NCI-H2227 (cell line): ENCODE measurements at regions not wholly inside any gene's neighbourhood (a gene's known extent, or its start where the extent isn't known, plus 50 kb on each side); places are given as distances from the start of the nearest gene placed in this dataset.
"Not testable (repeated sequence)": the region's sequence is repeated elsewhere in the genome, so short reads cannot be mapped to it uniquely, and the experiment has no call there.

Experiments used
- DNase-seq: peaks from one replicate; lab custom pipeline; 2025; ENCODE audit not compliant: unreplicated experiment; lab: John Stamatoyannopoulos, UW

DNA sequence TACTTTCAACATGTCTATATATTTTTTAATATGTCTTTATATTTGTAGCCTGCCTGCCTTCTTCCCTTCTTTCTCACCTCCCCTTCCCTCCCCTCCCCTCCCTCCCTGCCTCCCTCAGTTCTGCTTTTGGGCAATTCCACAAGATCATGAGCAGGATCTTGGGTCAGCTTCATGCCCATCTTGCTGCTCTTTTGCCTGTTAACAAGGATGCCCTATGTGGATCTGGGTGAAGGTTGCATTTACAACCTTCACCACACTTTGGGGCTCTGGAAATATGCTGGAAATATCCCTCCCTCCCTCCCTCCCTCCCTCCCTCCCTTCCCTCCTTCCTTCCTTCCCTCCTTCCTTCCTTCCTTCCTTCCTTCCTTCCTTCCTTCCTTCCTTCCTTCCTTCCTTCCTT is 334.1 kb upstream of the FAM98A start:
- no peak for DNase-seq

DNA sequence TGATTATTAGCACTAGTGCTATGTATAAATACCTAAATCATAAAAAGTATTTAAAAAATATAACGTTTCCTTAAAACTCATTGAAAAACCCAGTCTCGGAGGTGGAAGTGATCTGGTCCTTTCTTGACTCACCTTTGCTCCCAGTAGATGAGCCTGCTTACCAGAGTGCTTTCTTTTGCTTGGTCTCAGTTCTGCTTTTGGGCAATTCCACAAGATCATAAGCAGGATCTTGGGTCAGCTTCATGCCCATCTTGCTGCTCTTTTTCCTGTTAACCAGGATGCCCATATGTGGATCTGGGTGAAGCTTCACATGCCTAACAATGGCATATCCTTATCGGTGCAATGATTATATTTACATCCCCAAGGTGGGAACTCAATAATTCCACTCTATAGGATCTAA is 332.1 kb upstream of the FAM98A start:
- no peak for DNase-seq

DNA sequence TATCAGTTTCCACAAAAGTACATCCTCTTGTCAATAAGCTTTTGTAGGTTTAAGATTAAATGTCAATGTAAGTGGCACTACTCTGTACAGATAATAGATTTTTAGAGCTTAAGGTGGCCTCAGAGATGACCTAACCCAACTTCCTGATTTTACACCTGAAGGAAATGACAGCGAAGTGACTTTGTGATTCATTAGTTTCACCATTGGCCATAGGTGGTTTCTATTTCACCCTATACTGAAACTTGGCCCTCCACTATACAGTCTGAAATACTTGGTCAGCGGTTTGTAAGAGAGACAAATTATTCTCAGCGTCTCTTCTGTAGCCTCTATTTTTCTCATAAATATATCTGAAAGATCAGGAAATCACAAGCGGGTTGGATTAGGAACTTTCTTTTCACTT is 330.4 kb upstream of the FAM98A start:
- no peak for DNase-seq

DNA sequence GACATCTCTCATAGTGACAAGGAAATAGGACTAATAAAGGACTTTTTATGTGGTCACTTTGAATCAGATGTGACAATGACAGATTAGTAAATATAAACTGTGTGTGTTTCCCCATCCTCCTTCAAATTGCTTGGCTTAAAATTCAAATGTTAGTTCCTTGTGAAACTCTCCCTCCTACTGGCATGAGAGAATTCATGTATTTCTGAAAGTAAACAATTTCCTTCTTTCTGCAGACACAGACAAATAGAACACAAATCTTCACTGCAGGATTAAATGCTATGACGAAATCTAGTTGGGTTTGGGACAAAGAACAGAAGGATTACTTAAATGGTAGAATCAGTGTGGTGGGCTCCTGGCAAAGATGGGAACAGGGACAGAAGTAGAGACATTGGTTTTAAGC is 328.7 kb upstream of the FAM98A start:
- DNase-seq, result no peak

DNA sequence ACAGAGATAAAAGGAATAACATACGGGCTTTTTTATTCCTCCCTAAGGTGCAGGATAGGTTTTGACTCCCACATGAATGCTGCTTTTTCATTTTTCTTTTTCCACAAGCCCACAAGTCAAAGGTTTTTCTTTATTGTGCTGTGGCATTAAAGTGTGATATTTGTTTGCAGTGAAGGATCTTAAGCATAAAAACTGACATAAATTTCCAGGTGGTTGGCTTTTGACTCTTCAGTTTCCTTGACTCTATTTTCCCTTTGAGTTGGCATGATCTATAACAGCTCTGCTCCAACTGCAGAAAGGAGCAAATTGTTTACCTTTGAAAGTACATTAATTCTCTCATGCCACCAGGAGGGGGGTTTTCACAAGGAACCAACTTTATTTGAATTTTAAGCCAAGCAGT is 326.2 kb upstream of the FAM98A start:
- no peak for DNase-seq

DNA sequence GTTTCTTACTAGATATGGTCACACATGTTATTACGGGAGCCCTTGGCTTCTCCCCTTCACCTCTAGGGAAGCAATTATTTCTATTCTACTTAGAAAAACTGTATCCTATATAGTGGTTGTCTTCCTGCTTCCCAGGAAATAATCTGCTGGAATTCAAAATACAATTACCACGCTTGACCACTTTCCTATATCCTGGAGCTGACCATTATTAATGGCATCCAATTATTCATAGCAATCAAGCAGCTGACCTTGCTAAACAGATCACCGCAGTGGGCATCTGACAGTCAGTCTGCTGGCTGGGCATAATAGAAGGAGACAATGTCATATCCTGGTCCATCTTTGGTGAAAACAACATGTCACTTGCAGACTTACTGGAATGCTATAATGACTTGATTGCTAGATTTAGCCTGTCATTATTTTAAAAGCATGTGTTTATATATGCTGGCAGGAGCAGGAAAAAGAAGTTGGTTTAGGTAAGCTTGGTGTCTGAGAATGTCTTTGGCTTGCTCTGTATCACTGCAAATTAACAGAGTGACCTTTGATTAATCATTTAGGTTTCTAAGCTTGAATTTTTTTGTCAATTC is 325.6 kb upstream of the FAM98A start:
- no peak for DNase-seq

DNA sequence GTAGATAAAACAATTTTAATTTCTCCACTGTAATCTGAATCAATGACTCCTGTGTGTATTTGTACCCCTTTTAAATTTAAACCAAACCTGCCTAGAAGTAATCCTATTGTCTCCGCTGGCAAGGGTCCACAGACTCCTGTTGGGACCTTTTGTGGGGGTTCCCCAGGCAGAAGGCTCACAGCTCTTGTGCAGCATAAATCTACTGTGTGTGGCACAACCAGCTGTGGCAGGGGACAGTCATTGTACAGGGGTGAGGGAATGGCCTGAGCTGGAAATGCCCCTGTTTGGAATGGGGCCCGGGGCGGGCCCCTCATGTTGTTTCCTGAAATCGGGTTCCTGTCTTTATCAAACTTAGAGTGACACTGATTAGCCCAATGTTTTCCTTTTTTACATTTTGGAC is 318.2 kb upstream of the FAM98A start:
- no peak for DNase-seq

DNA sequence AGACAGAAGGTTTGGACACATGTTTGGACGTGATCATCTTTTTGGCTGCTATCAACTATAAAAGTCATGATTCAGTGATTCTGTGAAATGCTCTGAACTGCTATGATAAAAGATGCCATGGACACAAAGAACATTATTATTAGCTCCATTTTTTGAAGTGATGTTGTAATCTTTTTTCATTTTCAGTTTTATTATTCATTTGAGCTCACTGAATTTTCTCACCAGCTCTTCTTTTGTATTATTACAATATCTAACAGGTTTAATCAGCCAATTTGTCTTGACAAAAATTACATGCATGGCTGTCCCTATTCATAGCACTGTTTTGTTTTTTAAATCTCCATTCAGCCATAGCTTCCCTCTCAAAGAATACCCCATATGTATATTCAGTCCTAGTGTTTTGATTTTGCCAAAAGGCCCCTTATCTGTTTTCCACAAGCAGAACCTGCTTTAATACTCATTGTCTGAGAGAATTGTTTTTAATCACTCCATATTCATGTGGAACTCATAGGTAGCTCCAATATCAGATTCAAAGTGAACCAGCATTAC is 314.0 kb upstream of the FAM98A start:
- DNase-seq, result no peak

DNA sequence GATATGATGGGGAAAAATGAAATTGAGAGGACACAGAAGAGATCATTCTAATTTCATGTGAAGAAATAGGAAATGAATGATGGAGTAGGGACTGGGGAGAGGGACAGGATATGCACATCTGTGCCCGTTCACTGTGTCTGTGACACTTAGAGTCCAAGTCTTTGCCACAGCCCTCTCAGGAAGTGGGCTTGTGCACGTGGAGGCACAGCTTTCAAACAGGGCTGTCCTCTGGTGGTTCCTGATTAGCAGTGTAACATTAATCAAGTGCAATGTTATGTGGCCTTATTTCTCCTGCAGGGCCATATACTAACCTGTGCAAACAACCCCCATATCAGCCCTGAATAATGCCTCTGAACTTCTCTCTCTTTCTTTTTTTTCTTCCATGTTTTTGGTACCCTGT is 312.2 kb upstream of the FAM98A start:
- DNase-seq, result no peak

DNA sequence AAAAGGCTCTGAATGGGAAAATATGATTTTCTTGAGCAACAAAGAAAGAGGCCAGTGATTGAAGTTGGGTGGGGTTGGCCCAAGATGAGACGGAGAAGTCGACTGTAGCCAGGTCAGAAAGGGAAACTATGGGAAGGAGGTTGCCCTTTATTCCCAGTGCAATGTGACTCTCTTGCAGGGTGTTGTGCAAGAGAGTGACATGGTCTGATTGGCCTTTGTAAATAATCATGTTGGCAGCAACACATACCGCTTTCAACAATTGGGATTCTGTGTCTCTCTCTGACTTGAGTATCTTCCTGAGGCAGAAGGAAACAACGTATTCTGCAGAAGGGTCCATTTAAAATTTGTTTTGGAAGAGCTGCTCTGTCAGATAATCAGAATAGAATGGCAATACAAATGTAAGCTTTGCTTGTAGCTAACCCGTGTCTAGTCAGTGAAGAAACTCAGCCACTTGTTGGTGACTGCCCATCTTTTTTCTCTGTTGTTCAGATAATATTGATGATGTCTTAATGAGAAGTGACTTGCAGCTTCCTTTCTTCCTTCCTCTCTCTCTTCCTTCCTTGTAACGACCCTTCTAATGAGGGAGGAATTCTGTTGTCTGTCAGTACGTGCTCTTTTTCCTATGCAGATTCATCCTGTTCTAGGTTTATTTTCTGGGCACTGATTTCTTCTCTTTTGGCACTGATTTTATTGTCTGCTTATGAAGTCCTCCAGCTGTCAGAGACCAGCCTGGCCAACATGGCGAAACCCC is 311.0 kb upstream of the FAM98A start:
- DNase-seq, result no peak

DNA sequence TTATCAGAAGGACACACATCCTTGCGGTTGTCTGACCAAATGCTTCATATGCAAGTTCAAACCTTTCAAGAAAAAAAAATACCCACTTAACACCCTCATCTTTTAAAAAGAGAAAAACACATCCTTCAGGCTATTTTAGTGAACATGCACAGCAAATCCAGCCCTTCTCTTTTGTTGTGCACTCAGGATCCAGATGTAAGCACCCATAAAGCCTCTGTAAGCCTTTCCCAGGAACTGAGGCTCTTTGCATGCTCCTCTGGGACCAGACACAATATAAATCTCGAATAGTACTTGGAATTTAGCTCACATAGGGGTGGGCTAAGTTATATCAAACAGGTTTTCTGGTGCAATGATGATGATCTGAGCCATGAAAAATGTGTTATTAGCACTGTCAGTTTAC is 308.8 kb upstream of the FAM98A start:
- no peak for DNase-seq

DNA sequence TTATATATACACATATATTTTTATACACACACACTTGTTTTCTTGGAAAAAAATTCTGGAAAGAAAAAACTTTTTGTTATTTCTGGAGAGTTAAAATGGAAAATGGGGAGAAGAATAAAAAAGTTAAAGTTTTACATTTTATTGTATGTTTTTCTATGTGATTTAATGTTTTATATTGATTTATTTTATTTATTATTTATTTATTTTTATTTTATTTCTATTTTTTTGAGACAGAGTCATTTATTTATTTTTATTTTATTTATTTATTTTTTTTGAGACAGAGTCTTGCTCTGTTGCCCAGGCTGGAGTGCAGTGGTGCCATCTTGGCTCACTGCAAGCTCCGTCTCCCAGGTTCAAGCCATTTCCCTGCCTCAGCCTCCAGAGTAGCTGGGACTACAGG is 307.0 kb upstream of the FAM98A start:
- DNase-seq, result not testable (repeated sequence)

DNA sequence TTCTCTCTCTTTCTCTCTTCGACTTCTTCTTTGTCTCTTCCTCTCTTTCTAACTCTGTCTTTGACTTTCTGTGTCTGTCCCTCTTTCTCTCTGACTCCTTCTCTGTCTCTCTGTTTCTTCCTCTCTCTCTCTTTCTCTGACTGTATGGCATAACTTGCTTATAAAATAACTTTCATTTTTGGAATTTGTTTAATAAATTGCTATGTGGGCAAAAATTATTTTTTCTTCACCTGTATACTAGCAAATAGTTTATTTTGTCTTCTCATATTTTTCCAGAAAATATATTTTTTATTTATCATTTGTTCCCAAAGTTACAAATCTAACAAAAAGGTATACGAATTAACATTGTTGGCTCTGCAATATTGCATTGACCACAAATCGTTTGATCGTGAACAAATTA is 305.7 kb upstream of the FAM98A start:
- DNase-seq, result no peak

DNA sequence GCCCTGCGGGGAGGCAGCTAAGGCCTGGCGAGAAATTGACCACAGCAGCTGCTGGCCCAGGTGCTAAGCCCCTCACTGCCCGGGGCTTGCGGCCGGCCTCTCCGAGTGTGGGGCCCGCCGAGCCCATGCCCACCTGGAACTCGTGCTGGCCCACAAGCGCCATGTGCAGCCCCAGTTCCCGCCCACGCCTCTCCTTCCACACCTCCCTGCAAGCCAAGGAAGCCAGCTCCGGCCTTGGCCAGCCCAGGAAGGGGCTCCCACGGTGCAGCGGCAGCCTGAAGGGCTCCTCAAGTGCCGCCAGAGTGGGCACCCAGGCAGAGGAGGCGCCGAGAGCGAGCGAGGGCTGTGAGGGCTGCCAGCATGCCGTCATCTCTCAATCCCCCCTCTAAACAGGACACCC is 304.6 kb upstream of the FAM98A start:
- DNase-seq, result no peak

DNA sequence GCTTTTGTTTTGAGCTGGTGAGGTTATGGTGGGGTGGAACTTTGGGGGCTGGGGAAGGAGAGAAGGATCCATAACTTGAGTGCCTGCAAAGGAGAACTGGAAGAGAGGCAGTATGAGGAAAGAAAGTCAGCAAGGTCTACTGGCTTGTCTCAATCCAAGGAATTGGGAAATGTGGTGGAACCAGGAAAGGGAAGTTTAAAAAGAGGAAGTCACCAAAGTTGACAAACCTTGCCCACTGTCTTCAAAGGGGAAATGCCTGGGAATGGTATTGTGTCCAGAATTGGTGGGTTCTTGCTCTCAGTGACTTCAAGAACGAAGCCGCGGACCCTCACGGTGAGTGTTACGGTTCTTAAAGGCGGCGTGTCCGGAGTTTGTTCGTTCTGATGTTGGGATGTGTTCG is 304.1 kb upstream of the FAM98A start:
- no peak for DNase-seq

DNA sequence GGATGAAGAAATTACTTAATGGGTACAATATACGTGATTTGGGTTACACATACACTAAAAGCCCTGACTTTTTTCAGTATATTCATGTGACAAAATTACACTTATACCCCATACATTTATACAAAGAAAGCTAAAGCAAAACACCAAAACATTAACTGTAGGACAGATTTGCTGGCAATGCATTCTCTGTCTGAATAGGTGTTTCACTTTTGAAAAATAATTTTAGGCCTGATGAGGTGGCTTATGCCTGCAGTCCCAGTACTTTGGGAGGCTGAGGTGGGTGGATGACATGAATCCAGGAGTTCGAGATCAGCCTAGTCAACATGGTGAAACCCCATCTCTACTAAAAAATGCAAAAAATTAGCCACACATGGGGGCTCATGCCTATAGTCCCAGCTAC is 301.5 kb upstream of the FAM98A start:
- DNase-seq, result no peak

DNA sequence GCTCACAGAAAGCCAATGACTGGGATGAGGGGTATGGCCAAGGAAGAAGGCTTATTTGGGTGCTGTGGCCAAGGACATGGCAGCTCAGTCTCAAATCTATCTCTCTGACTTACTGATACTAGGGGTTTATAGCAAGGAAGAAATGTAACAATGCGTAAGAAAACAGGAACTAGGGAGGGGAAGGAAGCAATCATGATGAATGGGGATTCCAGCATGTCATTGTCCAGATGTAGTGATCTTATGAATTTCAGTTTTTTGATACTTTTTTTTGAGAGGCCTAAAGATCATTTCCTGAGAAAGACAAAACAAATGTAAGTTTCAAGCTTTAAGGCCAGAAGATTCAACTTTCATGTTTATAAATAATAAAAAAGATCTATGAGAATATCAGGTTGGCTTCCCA is 298.6 kb upstream of the FAM98A start:
- DNase-seq, result no peak

DNA sequence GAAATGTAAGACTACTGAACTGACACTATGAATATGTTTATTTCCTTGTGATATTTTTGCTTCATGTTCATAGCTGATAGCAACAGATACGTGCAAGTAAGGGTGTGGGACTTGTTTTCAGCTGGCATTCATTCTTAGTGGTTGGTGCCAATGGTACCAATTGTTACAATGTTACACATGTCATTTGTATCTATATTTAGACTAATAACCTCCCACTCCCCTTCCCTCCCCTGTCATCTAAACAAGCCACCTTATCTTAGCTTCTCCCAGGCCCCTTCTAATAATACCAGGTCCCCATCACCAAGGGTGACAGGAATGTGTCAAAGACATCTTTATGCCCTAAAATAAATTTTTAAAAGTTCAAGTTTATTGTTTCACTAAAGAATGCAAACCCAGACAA is 294.7 kb upstream of the FAM98A start:
- DNase-seq, result no peak

DNA sequence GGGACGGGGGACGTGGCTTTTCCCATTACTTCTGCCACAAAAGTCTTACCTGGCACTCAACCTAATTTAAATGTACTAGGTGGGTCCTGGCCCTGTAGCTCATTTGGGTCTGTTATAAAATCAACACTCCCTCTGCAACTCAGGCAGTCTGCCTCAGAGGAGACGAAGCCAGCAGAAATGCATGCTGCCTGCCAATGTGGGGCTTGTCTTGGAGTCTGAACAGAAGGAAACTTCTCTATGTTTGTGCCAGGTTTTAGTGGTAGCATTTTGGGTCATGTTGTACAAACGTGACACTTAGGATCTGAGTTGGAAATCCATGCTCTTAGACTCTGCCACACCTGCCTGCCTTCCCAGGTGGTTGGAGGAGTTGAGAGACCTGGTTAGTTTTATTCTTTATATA is 292.5 kb upstream of the FAM98A start:
- DNase-seq, result no peak

DNA sequence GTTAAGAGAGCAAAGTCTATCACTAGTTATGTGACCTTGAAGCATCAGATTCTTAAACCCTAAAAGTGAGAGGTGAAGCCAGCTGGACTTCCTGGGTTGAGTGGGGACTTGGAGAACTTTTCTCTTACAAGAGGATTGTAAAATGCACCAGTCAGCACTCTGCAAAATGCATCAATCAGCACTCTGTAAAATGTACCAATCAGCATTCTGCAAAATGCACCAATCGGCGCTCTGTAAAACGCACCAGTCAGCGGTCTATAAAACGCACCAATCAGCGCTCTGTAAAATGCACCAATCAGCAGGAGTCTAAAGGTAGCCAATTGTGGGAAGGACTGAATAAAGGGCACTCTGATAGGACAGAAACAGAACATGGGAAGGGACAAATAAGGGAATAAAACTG is 291.6 kb upstream of the FAM98A start:
- DNase-seq, result no peak

DNA sequence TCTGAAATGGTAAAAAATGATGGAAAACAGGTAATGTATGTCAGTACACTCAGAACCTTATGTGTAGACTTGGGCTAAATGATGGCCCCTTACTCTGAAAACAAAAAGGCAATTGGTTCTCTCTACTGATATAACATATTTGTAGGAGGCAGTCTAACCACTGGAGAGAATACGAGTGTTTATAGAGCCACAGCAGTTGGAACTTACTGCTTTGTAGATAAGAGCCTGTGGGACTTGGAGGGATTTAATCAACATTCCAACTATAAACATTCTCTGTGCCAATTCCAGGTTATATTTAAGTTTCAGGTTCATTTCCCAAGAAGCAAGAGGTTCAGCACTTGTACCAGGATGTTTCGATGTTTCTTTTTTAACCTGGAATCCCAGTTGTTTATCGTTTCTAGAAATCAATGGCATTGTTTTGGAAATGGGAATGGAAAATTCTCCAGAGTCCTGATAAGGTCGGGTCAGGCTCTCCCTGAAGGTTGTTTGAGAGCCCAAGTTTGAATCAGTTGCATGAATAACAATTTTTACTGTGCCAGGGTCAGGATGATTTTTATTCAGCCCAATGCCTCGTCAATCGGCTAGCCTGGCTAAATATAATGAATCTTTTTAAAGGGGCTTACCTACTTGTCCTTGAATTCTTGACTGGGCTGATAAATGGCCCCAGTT is 278.4 kb upstream of the FAM98A start:
- no peak for DNase-seq

DNA sequence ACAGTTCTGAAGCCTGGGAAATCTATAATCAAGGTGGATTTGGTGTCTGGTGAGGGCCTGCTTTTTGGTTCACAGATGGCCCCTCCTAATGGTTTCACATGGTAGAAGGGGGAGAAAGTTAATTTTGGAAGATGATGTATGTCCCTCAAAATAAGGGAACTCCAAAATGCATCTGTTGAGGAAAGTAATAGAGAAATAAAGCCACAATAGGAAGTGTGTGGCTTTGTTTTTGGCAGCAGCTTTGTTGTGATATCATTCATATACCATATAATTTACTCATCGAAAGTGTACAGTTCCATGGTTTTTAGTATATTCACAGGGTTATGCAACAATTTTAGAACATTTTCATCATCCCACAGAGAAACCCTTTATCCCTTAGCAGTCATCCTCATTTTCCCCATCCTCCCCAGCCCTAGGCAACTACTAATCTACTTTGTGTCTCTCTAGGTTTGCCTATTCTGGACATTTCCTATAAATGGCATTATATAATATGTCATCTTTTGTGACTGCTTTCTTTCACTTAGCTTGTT is 274.0 kb upstream of the FAM98A start:
- no peak for DNase-seq
